Lower leg skin (tissue), 4 donors: ENCODE measurements at regions not wholly inside any gene's neighbourhood (a gene's known extent, or its start where the extent isn't known, plus 50 kb on each side); places are given as distances from the start of the nearest gene placed in this dataset.

Experiments used
- DNase-seq, 2 donors: peaks; one replicate each; pipeline ENCODE4 v3.0.0-alpha.2; 2019; ENCODE audit warnings: low spot score in 2 of 2
- H3K4me3 ChIP-seq: fragments of 200-600 bp; sonication (generic); 2 replicates; pipeline ENCODE4 v1.5.1; 2017; ENCODE audit warnings: mild to moderate bottlenecking, low read depth; ENCODE audit not compliant: poor library complexity, severe bottlenecking
- CTCF ChIP-seq, 3 donors: fragments of 450-650 bp; IDR thresholded peaks; one replicate each; pipeline ENCODE4 v1.5.1; 2016; ENCODE audit warnings: antibody characterized with exemption in 3 of 3, mild to moderate bottlenecking in 3 of 3, moderate library complexity in 2 of 3
- POLR2A ChIP-seq, 2 donors: fragments of 450-650 bp; IDR thresholded peaks; one replicate each; pipeline ENCODE4 v1.6.1; 2016 to 2017; ENCODE audit warnings: antibody characterized with exemption in 2 of 2, mild to moderate bottlenecking in 1 of 2, moderate library complexity in 1 of 2
- WGBS, 2 donors: methylation state at CpG; one replicate each; pipeline ENCODE4 v1.1.5; 2018; 5-methylcytosine and 5-hydroxymethylcytosine counted together
- intact Hi-C: fragments of 100-400 bp; cut with DNase I; formaldehyde crosslinking; loops from one replicate; pipeline ENCODE4 v1.15.0; 2023; ENCODE audit warnings: low total_unique reads

DNA sequence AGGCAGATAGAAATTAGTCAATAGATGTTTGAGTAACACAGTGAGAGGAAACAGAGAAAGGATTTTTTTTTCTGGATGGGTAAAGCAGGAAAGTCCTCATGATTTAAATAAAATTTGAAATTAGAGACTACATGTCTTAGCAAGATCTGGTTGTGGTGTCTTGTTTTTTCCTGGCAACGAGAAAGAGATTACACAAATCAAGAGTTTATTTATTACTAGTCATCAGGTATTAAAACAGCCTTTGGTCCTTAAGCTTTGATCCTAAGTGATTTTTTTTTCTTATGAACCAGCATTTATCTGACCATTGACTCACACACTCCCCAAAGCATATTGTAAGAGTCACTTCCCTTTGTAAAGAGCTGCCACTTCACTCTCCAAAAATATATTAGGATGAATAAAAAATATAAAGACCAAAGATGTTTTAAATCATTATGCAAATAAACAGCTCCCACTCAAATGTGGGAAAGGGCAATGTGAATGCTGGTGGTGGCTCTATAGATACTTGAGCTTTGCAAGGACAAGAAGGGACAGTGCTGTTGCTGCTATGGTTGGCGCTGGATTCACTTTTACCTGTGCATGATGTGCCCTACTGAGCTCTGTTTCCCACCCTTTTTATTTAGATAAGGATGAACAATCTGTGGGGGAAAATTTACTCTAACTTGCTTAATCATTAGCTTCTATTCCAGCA is 1726.5 kb downstream of the MAT2B start:
- WGBS, 2 donors = 41 to 60% methylated on average over 2 of the region's 2 CpGs
- no peak overlapping the region for H3K4me3 ChIP-seq
- DNase-seq = no peak
- intact Hi-C loops = no loop called here
- TF ChIP-seq POLR2A (IDR thresholded peaks at IDR 0.05) = no peak
- TF ChIP-seq CTCF (IDR thresholded peaks at IDR 0.05) = no peak

DNA sequence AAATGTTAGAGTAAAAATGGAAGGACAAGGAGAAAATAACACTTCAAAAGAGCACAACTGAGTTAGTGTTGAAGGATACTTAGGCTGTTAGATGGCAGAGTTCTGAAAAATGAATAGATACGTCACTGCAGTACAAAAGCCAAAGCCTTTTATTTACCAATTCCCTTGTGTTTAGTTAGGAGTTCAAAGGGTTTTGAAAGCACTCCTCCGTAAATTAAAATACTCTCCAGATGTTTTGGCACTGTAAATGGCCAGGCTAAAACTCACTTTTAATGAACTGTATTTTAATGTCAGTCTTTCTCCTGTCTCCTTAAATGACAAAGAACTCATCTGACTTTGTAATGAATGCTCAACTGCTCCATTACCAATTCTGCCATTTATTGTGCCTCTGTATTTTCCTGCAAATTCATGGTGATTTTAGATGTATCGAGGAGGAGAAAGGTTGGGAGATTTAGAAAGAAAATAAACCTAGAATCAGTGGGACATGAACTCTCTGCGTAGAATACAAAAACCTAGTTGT is 1727.2 kb downstream of the MAT2B start:
- no peak overlapping the region for H3K4me3 ChIP-seq
- intact Hi-C loops = no loop called here
- no peak for DNase-seq
- TF ChIP-seq POLR2A (IDR thresholded peaks at IDR 0.05) (no peak), CTCF (IDR thresholded peaks at IDR 0.05) (no peak)
- 43 to 47% methylated on average over 4 of the region's 4 CpGs for WGBS, 2 donors

- no peak overlapping the region for H3K4me3 ChIP-seq
- DNase-seq = no peak
- WGBS, 2 donors = 87 to 91% methylated on average over 1 of the region's 1 CpG
- TF ChIP-seq POLR2A (IDR thresholded peaks at IDR 0.05) (no peak), CTCF (IDR thresholded peaks at IDR 0.05) (no peak)
- intact Hi-C loops = no loop called here
Measured at GRCh38 chr5:165241811-165242210, 1736.4 kb downstream of the MAT2B start.

GRCh38 chr5:165242646-165243045 is 1737.2 kb downstream of the MAT2B start:
- TF ChIP-seq POLR2A (IDR thresholded peaks at IDR 0.05) = no peak
- no peak for TF ChIP-seq CTCF (IDR thresholded peaks at IDR 0.05)
- WGBS, 2 donors = 46 to 56% methylated on average over 2 of the region's 2 CpGs
- no peak overlapping the region for H3K4me3 ChIP-seq
- intact Hi-C loops = no loop called here
- DNase-seq = no peak

GRCh38 chr5:165244407-165244806 is 1739.0 kb downstream of the MAT2B start:
- intact Hi-C loops = no loop called here
- no peak overlapping the region for H3K4me3 ChIP-seq
- TF ChIP-seq CTCF (IDR thresholded peaks at IDR 0.05) (no peak), POLR2A (IDR thresholded peaks at IDR 0.05) (no peak)
- 62 to 73% methylated on average over 3 of the region's 3 CpGs for WGBS, 2 donors
- DNase-seq = no peak
